ENCODE measurements at regions not wholly inside any gene's neighbourhood (a gene's known extent, or its start where the extent isn't known, plus 50 kb on each side); places are given as distances from the start of the nearest gene placed in this dataset.

DNA sequence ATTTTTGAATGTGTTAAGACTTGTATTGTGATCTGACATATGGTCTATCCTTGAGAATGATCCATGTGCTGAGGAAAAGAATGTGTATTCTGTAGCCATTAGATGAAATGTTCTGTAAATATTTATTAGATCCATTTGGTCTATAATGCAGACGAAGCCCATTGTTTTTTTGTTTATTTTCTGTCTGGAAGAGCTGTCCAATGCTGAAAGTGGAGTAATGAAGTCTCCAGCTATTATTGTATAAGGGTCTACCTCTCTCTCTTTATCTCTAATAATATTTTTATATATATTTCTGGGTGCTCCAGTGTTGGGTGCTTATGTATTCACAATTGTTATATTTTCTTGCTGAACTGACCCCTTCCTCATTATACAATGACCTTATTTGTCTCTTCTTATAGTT, 250.6 kb upstream of the GADL1 start:
- Histone ChIP-seq H3K4me2 (no peak overlapping the region), H4K20me1 (ENCODE audit: insufficient read depth) (no peaks in the 10 kb centered on the region), H3K27ac (no peak overlapping the region), H3K4me3 (IDR thresholded peaks at IDR 0.05; ENCODE audit: insufficient read depth, low read depth, low read length) (no peak overlapping the region), H3K9ac (no peak overlapping the region), H2AFZ (ENCODE audit: low read depth) (no peak overlapping the region), H3K4me1 (ENCODE audit: low read depth, poor library complexity, severe bottlenecking) (no peaks in the 10 kb centered on the region), H3K79me2 (ENCODE audit: insufficient read depth, low read depth) (no peaks in the 10 kb centered on the region), H3K36me3 (ENCODE audit: insufficient read depth) (no peaks in the 10 kb centered on the region), H3K27me3 (ENCODE audit: insufficient read depth, low read depth) (no peaks in the 10 kb centered on the region)
- TF ChIP-seq CTCF (conservative IDR thresholded peaks at IDR 0.05; ENCODE audit: low read depth, low read length) = no peak

DNA sequence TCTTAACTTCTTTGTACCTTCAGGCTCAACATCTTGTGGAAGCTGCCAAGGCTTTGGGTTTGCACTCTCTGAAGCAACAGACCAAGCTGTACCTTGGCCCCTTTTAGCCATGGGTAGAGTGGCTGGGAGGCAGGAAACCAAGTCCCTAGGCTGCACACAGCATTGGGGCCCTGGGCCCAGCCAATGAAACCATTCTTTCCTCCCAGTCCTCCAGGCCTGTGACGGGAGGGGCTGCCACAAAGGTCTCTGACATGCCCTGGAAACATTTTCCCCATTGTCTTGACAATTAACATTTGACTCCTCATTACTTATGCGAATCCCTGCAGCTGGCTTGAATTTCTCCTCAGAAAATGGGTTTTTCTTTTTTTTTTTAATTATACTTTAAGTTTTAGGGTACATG, 253.1 kb upstream of the GADL1 start:
- Histone ChIP-seq H3K9ac (no peak overlapping the region), H3K4me1 (ENCODE audit: low read depth, poor library complexity, severe bottlenecking) (no peaks in the 10 kb centered on the region), H3K4me3 (IDR thresholded peaks at IDR 0.05; ENCODE audit: insufficient read depth, low read depth, low read length) (no peak overlapping the region), H2AFZ (ENCODE audit: low read depth) (no peak overlapping the region), H3K79me2 (ENCODE audit: insufficient read depth, low read depth) (no peaks in the 10 kb centered on the region), H3K27ac (no peak overlapping the region), H3K27me3 (ENCODE audit: insufficient read depth, low read depth) (no peaks in the 10 kb centered on the region), H3K4me2 (no peak overlapping the region), H3K36me3 (ENCODE audit: insufficient read depth) (no peaks in the 10 kb centered on the region), H4K20me1 (ENCODE audit: insufficient read depth) (no peaks in the 10 kb centered on the region)
- no peak for TF ChIP-seq CTCF (conservative IDR thresholded peaks at IDR 0.05; ENCODE audit: low read depth, low read length)

- TF ChIP-seq CTCF (conservative IDR thresholded peaks at IDR 0.05; ENCODE audit: low read depth, low read length) = no peak
- no peak overlapping the region for H3K27ac ChIP-seq
- no peak overlapping the region for H3K4me3 ChIP-seq (IDR thresholded peaks at IDR 0.05; ENCODE audit: insufficient read depth, low read depth, low read length)
- H3K36me3 ChIP-seq (ENCODE audit: insufficient read depth) = no peaks in the 10 kb centered on the region
- no peaks in the 10 kb centered on the region for H3K4me1 ChIP-seq (ENCODE audit: low read depth, poor library complexity, severe bottlenecking)
- H4K20me1 ChIP-seq (ENCODE audit: insufficient read depth) = no peaks in the 10 kb centered on the region
- H3K4me2 ChIP-seq = no peak overlapping the region
- no peaks in the 10 kb centered on the region for H3K79me2 ChIP-seq (ENCODE audit: insufficient read depth, low read depth)
- no peak overlapping the region for H3K9ac ChIP-seq
- no peaks in the 10 kb centered on the region for H3K27me3 ChIP-seq (ENCODE audit: insufficient read depth, low read depth)
- no peak overlapping the region; the same call in 1 of the 2 replicates for H2AFZ ChIP-seq (ENCODE audit: low read depth)
Measured at GRCh38 chr3:31157047-31157694, 262.7 kb upstream of the GADL1 start.

GRCh38 chr3:31157893-31158620, 263.6 kb upstream of the GADL1 start:
- Histone ChIP-seq H3K27me3 (ENCODE audit: insufficient read depth, low read depth) (no peaks in the 10 kb centered on the region), H3K79me2 (ENCODE audit: insufficient read depth, low read depth) (no peaks in the 10 kb centered on the region), H4K20me1 (ENCODE audit: insufficient read depth) (no peaks in the 10 kb centered on the region), H3K4me1 (ENCODE audit: low read depth, poor library complexity, severe bottlenecking) (no peaks in the 10 kb centered on the region), H2AFZ (ENCODE audit: low read depth) (no peak overlapping the region), H3K4me3 (IDR thresholded peaks at IDR 0.05; ENCODE audit: insufficient read depth, low read depth, low read length) (no peak overlapping the region), H3K4me2 (no peak overlapping the region), H3K27ac (no peak overlapping the region), H3K36me3 (ENCODE audit: insufficient read depth) (no peaks in the 10 kb centered on the region), H3K9ac (no peak overlapping the region)
- TF ChIP-seq CTCF (conservative IDR thresholded peaks at IDR 0.05; ENCODE audit: low read depth, low read length) = no peak
